Smooth muscle cell (in vitro differentiated cells): ENCODE measurements at regions not wholly inside any gene's neighbourhood (a gene's known extent, or its start where the extent isn't known, plus 50 kb on each side); places are given as distances from the start of the nearest gene placed in this dataset.

Experiments used
- DNase-seq: peaks from one replicate; lab custom pipeline; 2025; ENCODE audit not compliant: unreplicated experiment; lab: John Stamatoyannopoulos, UW
- H2AFZ ChIP-seq: fragments of 200-600 bp; sonication (generic); 2 replicates; pipeline ENCODE4 v1.6.0; 2016; ENCODE audit warnings: antibody characterized with exemption, low read depth, mild to moderate bottlenecking
- H3F3A ChIP-seq: fragments of 200-600 bp; sonication (generic); 2 replicates; pipeline ENCODE4 v1.6.0; 2017; ENCODE audit warnings: antibody characterized with exemption, low read depth
- H3K27ac ChIP-seq: fragments of 200-600 bp; sonication (generic); 2 replicates; pipeline ENCODE4 v1.5.1; 2016; ENCODE audit warnings: low read depth, mild to moderate bottlenecking
- H3K27me3 ChIP-seq: fragments of 200-600 bp; sonication (generic); 2 replicates; pipeline ENCODE4 v1.6.1; 2016; ENCODE audit warnings: low read depth, mild to moderate bottlenecking
- H3K36me3 ChIP-seq: fragments of 200-600 bp; sonication (generic); 2 replicates; pipeline ENCODE4 v1.5.1; 2016; ENCODE audit warnings: low read depth
- H3K4me1 ChIP-seq: fragments of 200-600 bp; sonication (generic); 2 replicates; pipeline ENCODE4 v1.5.1; 2016; ENCODE audit warnings: low read depth
- H3K4me2 ChIP-seq: fragments of 200-600 bp; sonication (generic); 2 replicates; pipeline ENCODE4 v1.6.0; 2016; ENCODE audit warnings: mild to moderate bottlenecking
- H3K4me3 ChIP-seq: fragments of 200-600 bp; sonication (generic); 2 replicates; pipeline ENCODE4 v1.5.1; 2016; ENCODE audit warnings: mild to moderate bottlenecking
- H3K79me2 ChIP-seq: fragments of 200-600 bp; sonication (generic); 2 replicates; pipeline ENCODE4 v1.6.0; 2016; ENCODE audit warnings: low read depth, mild to moderate bottlenecking
- H3K9ac ChIP-seq: fragments of 200-600 bp; sonication (generic); 2 replicates; pipeline ENCODE4 v1.6.0; 2016; ENCODE audit warnings: low read depth
- H3K9me3 ChIP-seq: fragments of 200-600 bp; sonication (generic); replicated peaks from 2 replicates; pipeline ENCODE4 v1.5.1; 2016; ENCODE audit warnings: low read depth
- H4K20me1 ChIP-seq: fragments of 200-600 bp; sonication (generic); 2 replicates; pipeline ENCODE4 v1.6.0; 2016; ENCODE audit warnings: low read depth
- WGBS: methylation state at CpG from one replicate; pipeline ENCODE4 v1.1.7; 2016; ENCODE audit warnings: low lambda C conversion rate; 5-methylcytosine and 5-hydroxymethylcytosine counted together
- TF ChIP-seq, protein P1 (sequence below): fragments of 200-600 bp; sonication (generic); IDR thresholded peaks from 2 replicates; pipeline ENCODE4 v1.5.1; 2017; ENCODE audit warnings: borderline replicate concordance, mild to moderate bottlenecking, antibody characterized with exemption; ENCODE audit not compliant: insufficient read depth, poor library complexity, severe bottlenecking

- H4K20me1 ChIP-seq, result no peaks in the 10 kb centered on the region
- H3K9me3 ChIP-seq, result no peaks in the 10 kb centered on the region
- no peaks in the 10 kb centered on the region for H3K27me3 ChIP-seq
- no peak overlapping the region for H2AFZ ChIP-seq
- H3K36me3 ChIP-seq, result no peaks in the 10 kb centered on the region
- H3K4me2 ChIP-seq, result no peak overlapping the region
- H3K9ac ChIP-seq, result no peak overlapping the region
- no peak for DNase-seq
- WGBS, result 85% methylated on average over 4 of the region's 4 CpGs
- H3K79me2 ChIP-seq, result no peaks in the 10 kb centered on the region
- H3K4me1 ChIP-seq, result no peaks in the 10 kb centered on the region
- no peak overlapping the region for H3K4me3 ChIP-seq
- TF ChIP-seq, protein P1, sequence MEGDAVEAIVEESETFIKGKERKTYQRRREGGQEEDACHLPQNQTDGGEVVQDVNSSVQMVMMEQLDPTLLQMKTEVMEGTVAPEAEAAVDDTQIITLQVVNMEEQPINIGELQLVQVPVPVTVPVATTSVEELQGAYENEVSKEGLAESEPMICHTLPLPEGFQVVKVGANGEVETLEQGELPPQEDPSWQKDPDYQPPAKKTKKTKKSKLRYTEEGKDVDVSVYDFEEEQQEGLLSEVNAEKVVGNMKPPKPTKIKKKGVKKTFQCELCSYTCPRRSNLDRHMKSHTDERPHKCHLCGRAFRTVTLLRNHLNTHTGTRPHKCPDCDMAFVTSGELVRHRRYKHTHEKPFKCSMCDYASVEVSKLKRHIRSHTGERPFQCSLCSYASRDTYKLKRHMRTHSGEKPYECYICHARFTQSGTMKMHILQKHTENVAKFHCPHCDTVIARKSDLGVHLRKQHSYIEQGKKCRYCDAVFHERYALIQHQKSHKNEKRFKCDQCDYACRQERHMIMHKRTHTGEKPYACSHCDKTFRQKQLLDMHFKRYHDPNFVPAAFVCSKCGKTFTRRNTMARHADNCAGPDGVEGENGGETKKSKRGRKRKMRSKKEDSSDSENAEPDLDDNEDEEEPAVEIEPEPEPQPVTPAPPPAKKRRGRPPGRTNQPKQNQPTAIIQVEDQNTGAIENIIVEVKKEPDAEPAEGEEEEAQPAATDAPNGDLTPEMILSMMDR, result no peak
- H3F3A ChIP-seq, result peaks cover 4% of the 10 kb centered on the region
- no peak overlapping the region for H3K27ac ChIP-seq
These were observed 733.1 kb downstream of the HDGFL1 start for GRCh38 chr6:23302514-23302913.

GRCh38 chr6:23305325-23305943 is 736.1 kb downstream of the HDGFL1 start:
- H3K4me1 ChIP-seq, result no peaks in the 10 kb centered on the region
- no peak for DNase-seq
- H4K20me1 ChIP-seq, result no peaks in the 10 kb centered on the region
- H3K27me3 ChIP-seq, result no peaks in the 10 kb centered on the region
- no peak overlapping the region for H2AFZ ChIP-seq
- TF ChIP-seq, protein P1, result no peak
- H3K27ac ChIP-seq, result no peak overlapping the region
- 93% methylated on average over 2 of the region's 2 CpGs for WGBS
- H3K9ac ChIP-seq, result no peak overlapping the region
- H3K4me3 ChIP-seq, result no peak overlapping the region
- H3F3A ChIP-seq, result peaks cover 4% of the 10 kb centered on the region
- no peaks in the 10 kb centered on the region for H3K9me3 ChIP-seq
- no peaks in the 10 kb centered on the region for H3K36me3 ChIP-seq
- no peak overlapping the region for H3K4me2 ChIP-seq
- no peaks in the 10 kb centered on the region for H3K79me2 ChIP-seq

- H3K4me3 ChIP-seq, result no peak overlapping the region
- H3F3A ChIP-seq, result peaks cover 4% of the 10 kb centered on the region
- no peaks in the 10 kb centered on the region for H3K79me2 ChIP-seq
- no peak for DNase-seq
- TF ChIP-seq, protein P1, result no peak
- no peaks in the 10 kb centered on the region for H3K4me1 ChIP-seq
- H3K36me3 ChIP-seq, result no peaks in the 10 kb centered on the region
- no peak overlapping the region for H3K9ac ChIP-seq
- H3K27me3 ChIP-seq, result no peaks in the 10 kb centered on the region
- H3K27ac ChIP-seq, result no peak overlapping the region
- H3K4me2 ChIP-seq, result no peak overlapping the region
- H4K20me1 ChIP-seq, result no peaks in the 10 kb centered on the region
- no peaks in the 10 kb centered on the region for H3K9me3 ChIP-seq
- no peak overlapping the region for H2AFZ ChIP-seq
- 81% methylated on average over 2 of the region's 2 CpGs for WGBS
These were observed 737.0 kb downstream of the HDGFL1 start for GRCh38 chr6:23306251-23306950.

DNA sequence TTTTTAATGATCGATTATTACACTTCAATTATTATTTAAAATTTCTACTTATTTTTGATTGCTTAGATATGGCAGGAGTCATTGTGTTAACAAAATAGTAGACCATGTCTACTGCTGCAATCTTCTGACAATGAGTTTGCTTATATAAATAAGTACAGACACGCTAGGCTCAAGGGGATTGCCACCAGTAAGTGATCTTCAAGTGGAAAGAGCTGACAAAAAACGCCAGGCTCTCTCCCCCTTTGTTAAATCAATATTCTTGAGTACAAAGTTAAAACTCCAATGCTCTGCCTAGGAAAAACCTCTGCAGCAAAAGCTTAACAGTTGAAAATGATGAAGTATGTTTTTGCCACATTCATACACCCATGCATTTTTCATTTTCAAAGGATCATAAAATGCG is 738.1 kb downstream of the HDGFL1 start:
- Histone ChIP-seq H3K9ac (no peak overlapping the region), H3K27me3 (no peaks in the 10 kb centered on the region), H3K4me3 (no peak overlapping the region), H3K4me1 (no peaks in the 10 kb centered on the region), H2AFZ (no peak overlapping the region), H3K4me2 (no peak overlapping the region), H4K20me1 (no peaks in the 10 kb centered on the region), H3F3A (no peaks in the 10 kb centered on the region), H3K36me3 (no peaks in the 10 kb centered on the region), H3K27ac (no peak overlapping the region), H3K79me2 (no peaks in the 10 kb centered on the region), H3K9me3 (no peaks in the 10 kb centered on the region)
- TF ChIP-seq, protein P1, result no peak
- WGBS, result 87% methylated on average over 4 of the region's 4 CpGs
- no peak for DNase-seq
